HepG2 (cell line): ENCODE measurements at regions not wholly inside any gene's neighbourhood (a gene's known extent, or its start where the extent isn't known, plus 50 kb on each side); places are given as distances from the start of the nearest gene placed in this dataset.
"Not testable (repeated sequence)": the region's sequence is repeated elsewhere in the genome, so short reads cannot be mapped to it uniquely, and the experiment has no call there.

Source experiments
- ATAC-seq: fragments of 200-7000 bp; cut with Tn5 transposase; 3 replicates; pipeline ENCODE4 v1.9.1; 2020; ENCODE audit warnings: mild to moderate bottlenecking, moderate library complexity
- BruUV-seq: library from RNA; stranded (reverse); fragments of 400-500 nt; replicated peaks from 2 replicates; lab custom pipeline; 2021; lab: Mats Ljungman, UMichigan
- CTCF ChIA-PET: fragments of 300-600 bp; formaldehyde crosslinking; extraction: SDS; loops from one replicate; lab custom pipeline; 2021; ENCODE audit warnings: low total read pairs, inconsistent platforms, low intra/inter-chr PET ratio; lab: Yijun Ruan, JAX
- POLR2A ChIA-PET: fragments of 350-600 bp; sonication (Branson Sonifier 250); formaldehyde crosslinking; loops from one replicate; lab custom pipeline; 2020; ENCODE audit warnings: antibody characterized with exemption, inconsistent platforms; lab: Yijun Ruan, JAX
- DNase-seq: peaks from one replicate; pipeline ENCODE4 v3.0.0-alpha.2; 2015; ENCODE audit warnings: low spot score
- FAIRE-seq: peaks from 3 replicates; lab custom pipeline; 2011; peaks lifted over from hg19 to GRCh38; lab: Jason Lieb, UNC
- H2AFZ ChIP-seq: one replicate; pipeline ENCODE4 v1.6.1; 2011; ENCODE audit warnings: low read length, inconsistent platforms
- H3K27ac ChIP-seq: fragments of 300-600 bp; 3 replicates; pipeline ENCODE4 v1.8.0; 2011; ENCODE audit warnings: mixed run types, mild to moderate bottlenecking, mixed read lengths, low read length, inconsistent platforms; ENCODE audit not compliant: insufficient read depth; ENCODE audit errors: extremely low read length
- H3K27me3 ChIP-seq, 2 experiments: fragments of 200-600 bp in 1 of 2; 2 replicates in 1 of 2; 3 replicates in 1 of 2; pipeline versions ENCODE4 v1.6.0 to v1.8.0; 2011; ENCODE audit warnings: low read length in 2 of 2, mild to moderate bottlenecking in 2 of 2, moderate library complexity in 2 of 2, inconsistent platforms in 1 of 2; ENCODE audit not compliant: insufficient read depth in 2 of 2, control insufficient read depth in 1 of 2
- H3K36me3 ChIP-seq, 2 experiments: fragments of 200-600 bp in 1 of 2; replicated peaks in 1 of 2; 2 replicates in 1 of 2; 3 replicates in 1 of 2; pipeline versions ENCODE4 v1.5.1 to v1.8.0; 2011; ENCODE audit warnings: low read length in 2 of 2, inconsistent platforms in 1 of 2; ENCODE audit not compliant: insufficient read depth in 2 of 2, control insufficient read depth in 1 of 2
- H3K4me1 ChIP-seq: 2 replicates; pipeline ENCODE4 v1.5.1; 2012; ENCODE audit warnings: low read length, inconsistent platforms; ENCODE audit not compliant: insufficient read depth
- H3K4me2 ChIP-seq: 2 replicates; pipeline ENCODE4 v1.6.0; 2011; ENCODE audit warnings: low read depth, low read length, inconsistent platforms
- H3K4me3 ChIP-seq, 3 experiments: fragments of 200-600 bp in 1 of 3; sonication (generic), shearing (Covaris generic) in 1 of 3; replicated peaks in 1 of 3; 2 replicates each; pipeline ENCODE4 v1.5.1; 2011 to 2016; ENCODE audit warnings: low read length in 3 of 3, inconsistent platforms in 2 of 3, low read depth in 2 of 3, mild to moderate bottlenecking in 2 of 3, control low read depth in 1 of 3, mixed read lengths in 1 of 3; ENCODE audit not compliant: insufficient read depth in 1 of 3
- H3K79me2 ChIP-seq: one replicate; pipeline ENCODE4 v1.6.1; 2011; ENCODE audit warnings: low read length, inconsistent platforms; ENCODE audit not compliant: insufficient read depth
- H3K9ac ChIP-seq: 2 replicates; pipeline ENCODE4 v1.6.0; 2011; ENCODE audit warnings: mild to moderate bottlenecking, low read depth, low read length, inconsistent platforms; ENCODE audit not compliant: insufficient read depth
- H3K9me3 ChIP-seq: 2 replicates; pipeline ENCODE4 v1.5.1; 2012; ENCODE audit warnings: mild to moderate bottlenecking, low read length
- H4K20me1 ChIP-seq: 2 replicates; pipeline ENCODE4 v1.6.0; 2011; ENCODE audit warnings: inconsistent platforms, mild to moderate bottlenecking, low read length, moderate library complexity; ENCODE audit not compliant: insufficient read depth
- ARID5B ChIP-seq: IDR thresholded peaks from 2 replicates; pipeline ENCODE4 v1.4.0; 2020; ENCODE audit warnings: mild to moderate bottlenecking, missing genetic modification reagents
- BCL6 ChIP-seq: IDR thresholded peaks from 2 replicates; pipeline ENCODE4 v1.6.1; 2016; ENCODE audit warnings: missing genetic modification reagents, missing compliant biosample characterization
- FOSL2 ChIP-seq: sonication (generic); formaldehyde crosslinking; IDR thresholded peaks from 2 replicates; pipeline ENCODE4 v1.4.0; 2020; ENCODE audit warnings: missing genetic modification reagents
- FOXA3 ChIP-seq: IDR thresholded peaks from 2 replicates; pipeline ENCODE4 v1.6.1; 2016; ENCODE audit warnings: missing genetic modification reagents, missing compliant biosample characterization
- FOXP1 ChIP-seq, 2 experiments: fragments of 450-650 bp in 1 of 2; IDR thresholded peaks; 2 replicates each; pipeline ENCODE4 v1.6.1; 2017 to 2018; ENCODE audit warnings: antibody characterized with exemption in 1 of 2
- GATAD2A ChIP-seq: IDR thresholded peaks from 2 replicates; pipeline ENCODE4 v1.6.1; 2016
- HOXA5 ChIP-seq: sonication (generic); formaldehyde crosslinking; IDR thresholded peaks from 2 replicates; pipeline ENCODE4 v1.4.0; 2020; ENCODE audit warnings: missing genetic modification reagents
- MIER3 ChIP-seq: IDR thresholded peaks from 2 replicates; pipeline ENCODE4 v1.6.1; 2016; ENCODE audit warnings: missing compliant biosample characterization, borderline replicate concordance
- RXRA ChIP-seq: sonication (generic); formaldehyde crosslinking; IDR thresholded peaks from 2 replicates; pipeline ENCODE4 v1.5.1; 2020; ENCODE audit warnings: missing genetic modification reagents
- RXRB ChIP-seq: IDR thresholded peaks from 2 replicates; pipeline ENCODE4 v1.6.1; 2016; ENCODE audit warnings: borderline replicate concordance, missing genetic modification reagents, missing compliant biosample characterization
- SALL1 ChIP-seq: sonication (generic); formaldehyde crosslinking; IDR thresholded peaks from 2 replicates; pipeline ENCODE4 v1.8.0; 2022; ENCODE audit warnings: mild to moderate bottlenecking, missing genetic modification reagents
- SOX13 ChIP-seq, 3 experiments: fragments of 450-650 bp in 1 of 3; sonication (generic) in 1 of 3; formaldehyde crosslinking in 1 of 3; IDR thresholded peaks in 2 of 3; conservative IDR thresholded peaks in 1 of 3; 2 replicates each; pipeline versions ENCODE4 v1.5.0 to v1.6.1; 2016 to 2020; ENCODE audit warnings: antibody characterized with exemption in 1 of 3, mild to moderate bottlenecking in 1 of 3, missing compliant biosample characterization in 1 of 3, missing genetic modification reagents in 1 of 3, moderate library complexity in 1 of 3
- SOX6 ChIP-seq, 2 experiments: fragments of 450-650 bp in 1 of 2; sonication (generic) in 1 of 2; formaldehyde crosslinking in 1 of 2; IDR thresholded peaks; 2 replicates each; pipeline versions ENCODE4 v1.4.0 to v1.6.1; 2017 to 2020; ENCODE audit warnings: antibody characterized with exemption in 1 of 2, mild to moderate bottlenecking in 1 of 2, missing genetic modification reagents in 1 of 2
- ZNF121 ChIP-seq: sonication (generic); formaldehyde crosslinking; IDR thresholded peaks from 2 replicates; pipeline ENCODE4 v1.5.0; 2020; ENCODE audit warnings: mild to moderate bottlenecking, missing genetic modification reagents
- ZNF232 ChIP-seq: sonication (generic); formaldehyde crosslinking; IDR thresholded peaks from 2 replicates; pipeline ENCODE4 v1.4.0; 2020; ENCODE audit warnings: missing genetic modification reagents, borderline replicate concordance
- ZNF644 ChIP-seq: IDR thresholded peaks from 2 replicates; pipeline ENCODE4 v1.6.1; 2016; ENCODE audit warnings: low read depth
- WGBS: methylation state at CpG from one replicate; pipeline ENCODE4 v1.1.6; 2017; ENCODE audit warnings: low lambda C conversion rate; 5-methylcytosine and 5-hydroxymethylcytosine counted together
- in situ Hi-C: cut with HindIII; loops from 2 replicates; pipeline ENCODE4 v1.10.0; 2017; ENCODE audit warnings: low pct_unique_long_range_greater_than_20kb; ENCODE audit not compliant: extremely low pct_ligation_motif_present
- intact Hi-C: fragments of 100-400 bp; cut with micrococcal nuclease; formaldehyde crosslinking; loops from one replicate; pipeline ENCODE4 v1.10.0; 2022; ENCODE audit not compliant: unreplicated experiment

DNA sequence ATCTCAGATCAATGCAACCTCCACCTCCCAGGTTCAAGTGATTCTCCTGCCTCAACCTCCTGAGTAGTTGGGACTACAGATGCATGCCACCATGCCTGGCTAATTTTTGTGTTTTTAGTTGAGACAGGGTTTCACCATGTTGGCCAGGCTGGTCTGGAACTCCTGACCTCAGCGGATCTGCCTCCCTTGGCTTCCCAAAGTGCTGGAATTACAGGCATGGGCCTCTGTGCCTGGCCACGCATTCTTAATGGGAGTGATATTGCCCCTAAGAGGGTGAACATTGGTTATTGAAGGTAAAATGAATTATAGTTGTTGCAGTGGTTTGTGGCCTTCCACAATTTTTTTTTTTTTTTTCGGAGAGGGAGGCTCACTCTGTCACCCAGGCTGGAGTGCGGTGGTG is 309.5 kb upstream of the ZNF337 start:
- H3K4me1 ChIP-seq: peaks cover 41% of the 10 kb centered on the region
- intact Hi-C loops, CTCF ChIA-PET, DNase-seq, in situ Hi-C loops, H3K27ac ChIP-seq, H3K9me3 ChIP-seq, H2AFZ ChIP-seq, H3K27me3 ChIP-seq, POLR2A ChIA-PET, BruUV-seq, H3K4me2 ChIP-seq, H3K4me3 ChIP-seq, FAIRE-seq, ATAC-seq, H3K79me2 ChIP-seq, H3K36me3 ChIP-seq, H3K9ac ChIP-seq, H4K20me1 ChIP-seq: not testable (repeated sequence)
- 71% methylated on average over 4 of the region's 4 CpGs for WGBS

GRCh38 chr20:26003959-26004358 is 307.3 kb upstream of the ZNF337 start:
- WGBS: 28% methylated on average over 3 of the region's 3 CpGs
- CTCF ChIA-PET; in situ Hi-C loops; FAIRE-seq; POLR2A ChIA-PET; H3K4me3 ChIP-seq; H3K9me3 ChIP-seq; H3K9ac ChIP-seq; BruUV-seq; H3K4me2 ChIP-seq; H3K79me2 ChIP-seq; H3K27me3 ChIP-seq; H3K27ac ChIP-seq; ATAC-seq; intact Hi-C loops; H3K36me3 ChIP-seq; H2AFZ ChIP-seq; H4K20me1 ChIP-seq; TF ChIP-seq FOXP1, SOX13, SOX6 (IDR thresholded peaks at IDR 0.05): not testable (repeated sequence)
- H3K4me1 ChIP-seq: peaks cover 38% of the 10 kb centered on the region
- peak; percentile 62 for DNase-seq
- TF ChIP-seq FOXA3 (peak; percentile 75), ZNF232 (CRISPR knock-in tag) (0 out of 2 replicates have a peak, but pooled peaks have one; percentile 33), FOXP1 (CRISPR knock-in tag; IDR thresholded peaks at IDR 0.05) (peak; percentile 51; the same call in 1 of the 2 replicates), FOSL2 (CRISPR knock-in tag) (peak; percentile 52), ZNF644 (CRISPR knock-in tag) (peak; percentile 88), RXRA (CRISPR knock-in tag) (peak; percentile 28; the same call in 1 of the 2 replicates), BCL6 (CRISPR knock-in tag) (0 out of 2 replicates have a peak, but pooled peaks have one; percentile 20), HOXA5 (peak; percentile 59; the same call in 1 of the 2 replicates), SALL1 (CRISPR knock-in tag) (peak; percentile 38; the same call in 1 of the 2 replicates), GATAD2A (CRISPR knock-in tag) (peak; percentile 75), RXRB (peak; percentile 38; the same call in 1 of the 2 replicates), ARID5B (CRISPR knock-in tag) (peak; percentile 75), SOX13 (CRISPR knock-in tag; conservative IDR thresholded peaks at IDR 0.05 in 1 of 2, IDR thresholded peaks at IDR 0.05 in 1 of 2) (peak in 1 of 2 experiments; percentile 82; a peak in 2 of 4 replicates), MIER3 (peak; percentile 60; the same call in 1 of the 2 replicates), ZNF121 (peak; percentile 52; the same call in 1 of the 2 replicates), SOX6 (CRISPR knock-in tag; IDR thresholded peaks at IDR 0.05) (peak; percentile 44; the same call in 1 of the 2 replicates)
